Stimulated activated CD8-positive, alpha-beta memory T cell treated with anti-CD3 and anti-CD28 coated beads, Interleukin-4, amount 100 ng/mL, for 24 hours (primary cell): ENCODE measurements at regions not wholly inside any gene's neighbourhood (a gene's known extent, or its start where the extent isn't known, plus 50 kb on each side); places are given as distances from the start of the nearest gene placed in this dataset.

Source experiments
- DNase-seq: peaks from one replicate; pipeline ENCODE4 v3.0.0-alpha.2; 2020; ENCODE audit warnings: low read depth

GRCh38 chr3:72397586-72397985 lies 450.7 kb downstream of the SHQ1 start:
- no peak for DNase-seq

- no peak for DNase-seq
Observed at GRCh38 chr3:72396899-72397298, 451.3 kb downstream of the SHQ1 start.

GRCh38 chr3:72395776-72396311 lies 452.4 kb downstream of the SHQ1 start:
- DNase-seq: no peak

GRCh38 chr3:72393455-72393854 lies 454.8 kb downstream of the SHQ1 start:
- DNase-seq: no peak

- no peak for DNase-seq
Observed at GRCh38 chr3:72391659-72392058, 456.6 kb downstream of the SHQ1 start.

- no peak for DNase-seq
Observed at GRCh38 chr3:72390841-72391240, 457.4 kb downstream of the SHQ1 start.

GRCh38 chr3:72388644-72389043 lies 459.6 kb downstream of the SHQ1 start:
- DNase-seq: no peak

- no peak for DNase-seq
Observed at GRCh38 chr3:72388117-72388516, 460.1 kb downstream of the SHQ1 start.

GRCh38 chr3:72386327-72387000 lies 461.8 kb downstream of the SHQ1 start:
- DNase-seq: no peak

GRCh38 chr3:72385167-72385566 lies 463.1 kb downstream of the SHQ1 start:
- no peak for DNase-seq

- DNase-seq: no peak
Observed at GRCh38 chr3:72384602-72385001, 463.6 kb downstream of the SHQ1 start.

GRCh38 chr3:72383883-72384282 lies 464.4 kb downstream of the SHQ1 start:
- DNase-seq: no peak

- no peak for DNase-seq
Observed at GRCh38 chr3:72383230-72383629, 465.0 kb downstream of the SHQ1 start.

- no peak for DNase-seq
Observed at GRCh38 chr3:72382460-72382859, 465.8 kb downstream of the SHQ1 start.

GRCh38 chr3:72381584-72381983 lies 466.7 kb downstream of the SHQ1 start:
- no peak for DNase-seq

GRCh38 chr3:72380711-72381493 lies 467.3 kb downstream of the SHQ1 start:
- no peak for DNase-seq

GRCh38 chr3:72380193-72380592 lies 468.1 kb downstream of the SHQ1 start:
- no peak for DNase-seq

- no peak for DNase-seq
Observed at GRCh38 chr3:72379500-72380187, 468.6 kb downstream of the SHQ1 start.

GRCh38 chr3:72378287-72378686 lies 470.0 kb downstream of the SHQ1 start:
- no peak for DNase-seq

- no peak for DNase-seq
Observed at GRCh38 chr3:72376956-72377710, 471.1 kb downstream of the SHQ1 start.

- DNase-seq: peak; percentile 9
Observed at GRCh38 chr3:72375237-72376076, 472.8 kb downstream of the SHQ1 start.
